Lower leg skin (tissue), 3 donors: ENCODE measurements at regions not wholly inside any gene's neighbourhood (a gene's known extent, or its start where the extent isn't known, plus 50 kb on each side); places are given as distances from the start of the nearest gene placed in this dataset.

Source experiments
- POLR2A ChIP-seq, 2 donors: fragments of 450-650 bp; IDR thresholded peaks; one replicate each; pipeline ENCODE4 v1.6.1; 2016 to 2017; ENCODE audit warnings: antibody characterized with exemption in 2 of 2, mild to moderate bottlenecking in 1 of 2, moderate library complexity in 1 of 2
- TF ChIP-seq, protein P1 (sequence below), 3 donors: fragments of 450-650 bp; IDR thresholded peaks; one replicate each; pipeline ENCODE4 v1.5.1; 2016; ENCODE audit warnings: antibody characterized with exemption in 3 of 3, mild to moderate bottlenecking in 3 of 3, moderate library complexity in 2 of 3

DNA sequence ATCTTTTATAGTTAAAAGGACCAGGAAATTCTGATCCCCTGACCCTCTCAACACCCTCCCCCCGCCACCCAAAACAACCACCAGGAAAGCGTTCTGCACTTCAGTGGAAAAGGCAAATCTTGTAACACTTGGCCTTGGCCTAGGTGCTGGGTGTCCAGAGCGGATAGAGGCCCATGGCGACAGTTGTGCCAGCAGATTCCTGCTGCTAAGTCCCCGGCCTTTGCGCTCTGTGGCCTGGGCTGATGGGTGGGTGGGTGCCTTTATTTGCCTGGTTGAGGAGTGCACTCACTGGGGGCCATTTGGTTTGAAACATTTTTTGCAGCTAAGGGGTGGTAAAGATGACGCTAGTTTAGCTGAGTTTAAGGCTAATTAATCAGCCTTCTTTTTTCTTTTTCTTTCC is 127.9 kb upstream of the ERRFI1 start:
- TF ChIP-seq, protein P1, sequence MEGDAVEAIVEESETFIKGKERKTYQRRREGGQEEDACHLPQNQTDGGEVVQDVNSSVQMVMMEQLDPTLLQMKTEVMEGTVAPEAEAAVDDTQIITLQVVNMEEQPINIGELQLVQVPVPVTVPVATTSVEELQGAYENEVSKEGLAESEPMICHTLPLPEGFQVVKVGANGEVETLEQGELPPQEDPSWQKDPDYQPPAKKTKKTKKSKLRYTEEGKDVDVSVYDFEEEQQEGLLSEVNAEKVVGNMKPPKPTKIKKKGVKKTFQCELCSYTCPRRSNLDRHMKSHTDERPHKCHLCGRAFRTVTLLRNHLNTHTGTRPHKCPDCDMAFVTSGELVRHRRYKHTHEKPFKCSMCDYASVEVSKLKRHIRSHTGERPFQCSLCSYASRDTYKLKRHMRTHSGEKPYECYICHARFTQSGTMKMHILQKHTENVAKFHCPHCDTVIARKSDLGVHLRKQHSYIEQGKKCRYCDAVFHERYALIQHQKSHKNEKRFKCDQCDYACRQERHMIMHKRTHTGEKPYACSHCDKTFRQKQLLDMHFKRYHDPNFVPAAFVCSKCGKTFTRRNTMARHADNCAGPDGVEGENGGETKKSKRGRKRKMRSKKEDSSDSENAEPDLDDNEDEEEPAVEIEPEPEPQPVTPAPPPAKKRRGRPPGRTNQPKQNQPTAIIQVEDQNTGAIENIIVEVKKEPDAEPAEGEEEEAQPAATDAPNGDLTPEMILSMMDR (IDR thresholded peaks at IDR 0.05) = no peak
- no peak for TF ChIP-seq POLR2A (IDR thresholded peaks at IDR 0.05)
